GM12874 (cell line): ENCODE measurements at regions not wholly inside any gene's neighbourhood (a gene's known extent, or its start where the extent isn't known, plus 50 kb on each side); places are given as distances from the start of the nearest gene placed in this dataset.

Experiments used
- TF ChIP-seq, protein P1 (sequence below): IDR thresholded peaks from 2 replicates; pipeline ENCODE4 v1.5.1; 2011; ENCODE audit warnings: low read depth, mild to moderate bottlenecking, control low read depth, low read length, moderate library complexity; ENCODE audit not compliant: insufficient read depth

DNA sequence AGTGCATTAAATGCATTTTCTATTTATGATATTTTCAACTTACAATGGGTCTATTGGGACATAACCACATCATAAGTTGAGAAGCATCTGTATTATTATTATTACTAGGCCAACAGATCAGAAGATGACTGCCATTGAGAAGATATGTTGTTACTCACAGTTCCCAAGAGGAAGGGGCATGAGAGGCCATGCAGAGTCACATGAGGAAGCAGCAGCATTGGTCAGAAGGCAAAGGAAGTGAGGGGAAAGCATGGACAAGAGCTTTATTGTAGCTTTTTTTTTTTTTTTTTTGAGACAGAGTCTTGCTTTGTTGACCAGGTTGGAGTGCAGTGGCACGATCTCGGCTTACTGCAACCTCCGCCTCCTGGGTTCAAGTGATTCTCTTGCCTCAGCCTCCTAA, 66.2 kb upstream of the LCLAT1 start:
- TF ChIP-seq, protein P1, sequence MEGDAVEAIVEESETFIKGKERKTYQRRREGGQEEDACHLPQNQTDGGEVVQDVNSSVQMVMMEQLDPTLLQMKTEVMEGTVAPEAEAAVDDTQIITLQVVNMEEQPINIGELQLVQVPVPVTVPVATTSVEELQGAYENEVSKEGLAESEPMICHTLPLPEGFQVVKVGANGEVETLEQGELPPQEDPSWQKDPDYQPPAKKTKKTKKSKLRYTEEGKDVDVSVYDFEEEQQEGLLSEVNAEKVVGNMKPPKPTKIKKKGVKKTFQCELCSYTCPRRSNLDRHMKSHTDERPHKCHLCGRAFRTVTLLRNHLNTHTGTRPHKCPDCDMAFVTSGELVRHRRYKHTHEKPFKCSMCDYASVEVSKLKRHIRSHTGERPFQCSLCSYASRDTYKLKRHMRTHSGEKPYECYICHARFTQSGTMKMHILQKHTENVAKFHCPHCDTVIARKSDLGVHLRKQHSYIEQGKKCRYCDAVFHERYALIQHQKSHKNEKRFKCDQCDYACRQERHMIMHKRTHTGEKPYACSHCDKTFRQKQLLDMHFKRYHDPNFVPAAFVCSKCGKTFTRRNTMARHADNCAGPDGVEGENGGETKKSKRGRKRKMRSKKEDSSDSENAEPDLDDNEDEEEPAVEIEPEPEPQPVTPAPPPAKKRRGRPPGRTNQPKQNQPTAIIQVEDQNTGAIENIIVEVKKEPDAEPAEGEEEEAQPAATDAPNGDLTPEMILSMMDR = no peak

- TF ChIP-seq, protein P1 = no peak
These were observed 64.8 kb upstream of the LCLAT1 start for GRCh38 chr2:30382162-30382783.

- TF ChIP-seq, protein P1 = no peak
These were observed 64.1 kb upstream of the LCLAT1 start for GRCh38 chr2:30382995-30383394.

DNA sequence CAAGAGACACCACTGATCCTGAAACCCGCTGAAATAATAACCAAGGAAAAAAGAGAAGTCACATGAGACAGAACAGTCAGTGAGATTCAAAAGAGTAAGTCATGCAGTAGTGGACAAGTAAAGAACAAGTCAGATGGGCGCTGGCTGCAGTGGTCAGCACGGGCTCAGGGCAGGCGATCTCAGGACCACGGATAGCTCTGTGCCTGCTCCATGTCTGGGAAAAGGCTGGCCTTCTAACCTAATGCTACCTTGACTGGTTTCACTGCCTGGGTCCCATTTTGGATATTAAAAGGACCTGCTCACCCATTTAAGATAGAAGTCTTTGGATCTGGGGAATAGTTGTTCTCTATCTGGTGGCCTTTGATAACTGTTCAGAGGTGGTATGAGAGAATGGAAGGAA, 61.7 kb upstream of the LCLAT1 start:
- TF ChIP-seq, protein P1 = no peak

GRCh38 chr2:30392097-30392496, 54.9 kb upstream of the LCLAT1 start:
- TF ChIP-seq, protein P1 = no peak

- TF ChIP-seq, protein P1 = no peak
These were observed 53.5 kb upstream of the LCLAT1 start for GRCh38 chr2:30393510-30393909.

- TF ChIP-seq, protein P1 = no peak
These were observed 53.0 kb upstream of the LCLAT1 start for GRCh38 chr2:30394096-30394495.
